CMK (cell line): ENCODE measurements at regions not wholly inside any gene's neighbourhood (a gene's known extent, or its start where the extent isn't known, plus 50 kb on each side); places are given as distances from the start of the nearest gene placed in this dataset.
A peak's percentile ranks its signal among the peaks of the same experiment; 100 is the strongest.
"Not testable (repeated sequence)": the region's sequence is repeated elsewhere in the genome, so short reads cannot be mapped to it uniquely, and the experiment has no call there.

Experiments
- DNase-seq: peaks from one replicate; pipeline ENCODE4 v3.0.0-alpha.2; 2010; ENCODE audit warnings: low read depth

GRCh38 chr7:153193144-153193595 is 433.6 kb downstream of the ACTR3B start:
- no peak for DNase-seq

- no peak for DNase-seq
Observed at GRCh38 chr7:153217032-153217431, 457.5 kb downstream of the ACTR3B start.

- DNase-seq: no peak
Observed at GRCh38 chr7:153224890-153225289, 465.3 kb downstream of the ACTR3B start.

- not testable (repeated sequence) for DNase-seq
Observed at GRCh38 chr7:153245136-153245535, 485.6 kb downstream of the ACTR3B start.

- DNase-seq: no peak
Observed at GRCh38 chr7:153245809-153246208, 486.3 kb downstream of the ACTR3B start.

GRCh38 chr7:153247926-153248325 is 488.4 kb downstream of the ACTR3B start:
- no peak for DNase-seq

- no peak for DNase-seq
Observed at GRCh38 chr7:153258686-153259085, 499.1 kb downstream of the ACTR3B start.

- DNase-seq: no peak
Observed at GRCh38 chr7:153276394-153276793, 516.8 kb downstream of the ACTR3B start.

GRCh38 chr7:153286763-153287162 is 527.2 kb downstream of the ACTR3B start:
- no peak for DNase-seq

- DNase-seq: no peak
Observed at GRCh38 chr7:153290066-153290465, 530.5 kb downstream of the ACTR3B start.

- DNase-seq: no peak
Observed at GRCh38 chr7:153297141-153297540, 537.6 kb downstream of the ACTR3B start.

- no peak for DNase-seq
Observed at GRCh38 chr7:153301936-153302335, 542.4 kb downstream of the ACTR3B start.

GRCh38 chr7:153320005-153320404 is 560.5 kb downstream of the ACTR3B start:
- DNase-seq: no peak

- DNase-seq: no peak
Observed at GRCh38 chr7:153320681-153321080, 561.1 kb downstream of the ACTR3B start.

GRCh38 chr7:153322991-153323390 is 563.4 kb downstream of the ACTR3B start:
- DNase-seq: no peak

GRCh38 chr7:153324094-153324493 is 564.5 kb downstream of the ACTR3B start:
- DNase-seq: no peak

GRCh38 chr7:153327683-153328082 is 568.1 kb downstream of the ACTR3B start:
- DNase-seq: no peak

GRCh38 chr7:153331427-153331826 is 571.9 kb downstream of the ACTR3B start:
- DNase-seq: no peak

- no peak for DNase-seq
Observed at GRCh38 chr7:153354071-153354470, 594.5 kb downstream of the ACTR3B start.

GRCh38 chr7:153370092-153370491 is 610.5 kb downstream of the ACTR3B start:
- no peak for DNase-seq

- DNase-seq: no peak
Observed at GRCh38 chr7:153380636-153381035, 621.1 kb downstream of the ACTR3B start.

- DNase-seq: peak; percentile 5
Observed at GRCh38 chr7:153381275-153382040, 621.9 kb downstream of the ACTR3B start.

GRCh38 chr7:153382641-153383101 is 623.1 kb downstream of the ACTR3B start:
- no peak for DNase-seq

- no peak for DNase-seq
Observed at GRCh38 chr7:153383781-153384180, 624.2 kb downstream of the ACTR3B start.
